Fibroblast of the aortic adventitia (primary cell): ENCODE measurements at regions not wholly inside any gene's neighbourhood (a gene's known extent, or its start where the extent isn't known, plus 50 kb on each side); places are given as distances from the start of the nearest gene placed in this dataset.

Experiments used
- DNase-seq: peaks from one replicate; pipeline ENCODE4 v3.0.0-alpha.2; 2010; ENCODE audit warnings: low read depth
- H3K4me3 ChIP-seq: 2 replicates; pipeline ENCODE4 v1.5.1; 2011; ENCODE audit warnings: low read depth, mild to moderate bottlenecking, control low read depth, low read length, moderate library complexity
- TF ChIP-seq, protein P1 (sequence below): IDR thresholded peaks from 2 replicates; pipeline ENCODE4 v1.5.1; 2011; ENCODE audit warnings: mild to moderate bottlenecking, low read length, control low read depth, inconsistent platforms; ENCODE audit not compliant: insufficient read depth

DNA sequence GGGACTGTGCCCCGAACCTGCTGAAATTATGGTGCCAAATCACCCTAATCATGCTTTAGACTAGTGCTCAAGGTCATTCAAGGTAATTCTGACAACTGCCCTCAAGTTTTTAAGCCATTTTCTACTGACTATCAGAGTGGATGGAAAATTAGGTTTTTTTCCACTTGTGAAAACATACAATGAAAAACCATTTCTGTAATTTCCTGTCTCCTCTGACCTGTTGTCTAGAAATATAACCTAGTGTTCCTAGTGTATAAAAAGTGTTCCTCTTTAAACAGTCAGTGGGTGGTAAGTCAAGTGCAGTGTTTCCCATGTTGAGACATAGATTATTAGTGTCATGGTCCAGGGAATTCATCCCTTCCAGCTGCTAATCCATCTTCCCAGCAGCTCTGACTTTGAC lies 232.8 kb upstream of the UMPS start:
- H3K4me3 ChIP-seq: no peak overlapping the region
- TF ChIP-seq, protein P1, sequence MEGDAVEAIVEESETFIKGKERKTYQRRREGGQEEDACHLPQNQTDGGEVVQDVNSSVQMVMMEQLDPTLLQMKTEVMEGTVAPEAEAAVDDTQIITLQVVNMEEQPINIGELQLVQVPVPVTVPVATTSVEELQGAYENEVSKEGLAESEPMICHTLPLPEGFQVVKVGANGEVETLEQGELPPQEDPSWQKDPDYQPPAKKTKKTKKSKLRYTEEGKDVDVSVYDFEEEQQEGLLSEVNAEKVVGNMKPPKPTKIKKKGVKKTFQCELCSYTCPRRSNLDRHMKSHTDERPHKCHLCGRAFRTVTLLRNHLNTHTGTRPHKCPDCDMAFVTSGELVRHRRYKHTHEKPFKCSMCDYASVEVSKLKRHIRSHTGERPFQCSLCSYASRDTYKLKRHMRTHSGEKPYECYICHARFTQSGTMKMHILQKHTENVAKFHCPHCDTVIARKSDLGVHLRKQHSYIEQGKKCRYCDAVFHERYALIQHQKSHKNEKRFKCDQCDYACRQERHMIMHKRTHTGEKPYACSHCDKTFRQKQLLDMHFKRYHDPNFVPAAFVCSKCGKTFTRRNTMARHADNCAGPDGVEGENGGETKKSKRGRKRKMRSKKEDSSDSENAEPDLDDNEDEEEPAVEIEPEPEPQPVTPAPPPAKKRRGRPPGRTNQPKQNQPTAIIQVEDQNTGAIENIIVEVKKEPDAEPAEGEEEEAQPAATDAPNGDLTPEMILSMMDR: no peak
- no peak for DNase-seq

DNA sequence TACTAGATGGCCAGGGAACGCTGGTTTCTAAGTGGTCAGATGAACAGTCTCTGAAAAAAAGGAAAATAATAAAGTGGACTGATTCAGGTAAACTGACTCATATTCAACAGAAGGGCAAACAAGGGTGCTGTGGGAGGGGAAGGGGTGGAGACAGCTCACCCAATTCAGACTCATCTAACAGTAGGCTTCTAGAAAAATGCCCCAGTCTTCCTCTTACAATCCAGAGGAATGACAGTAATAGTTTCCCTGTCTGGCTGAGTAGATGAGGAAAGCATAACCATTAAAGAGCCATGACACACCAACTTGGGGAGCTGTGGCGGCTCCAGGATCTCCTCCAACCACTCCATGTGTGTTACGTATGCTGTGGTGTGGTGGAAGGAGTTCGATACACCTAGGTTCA lies 231.4 kb upstream of the UMPS start:
- DNase-seq: no peak
- H3K4me3 ChIP-seq: no peak overlapping the region
- TF ChIP-seq, protein P1: no peak

DNA sequence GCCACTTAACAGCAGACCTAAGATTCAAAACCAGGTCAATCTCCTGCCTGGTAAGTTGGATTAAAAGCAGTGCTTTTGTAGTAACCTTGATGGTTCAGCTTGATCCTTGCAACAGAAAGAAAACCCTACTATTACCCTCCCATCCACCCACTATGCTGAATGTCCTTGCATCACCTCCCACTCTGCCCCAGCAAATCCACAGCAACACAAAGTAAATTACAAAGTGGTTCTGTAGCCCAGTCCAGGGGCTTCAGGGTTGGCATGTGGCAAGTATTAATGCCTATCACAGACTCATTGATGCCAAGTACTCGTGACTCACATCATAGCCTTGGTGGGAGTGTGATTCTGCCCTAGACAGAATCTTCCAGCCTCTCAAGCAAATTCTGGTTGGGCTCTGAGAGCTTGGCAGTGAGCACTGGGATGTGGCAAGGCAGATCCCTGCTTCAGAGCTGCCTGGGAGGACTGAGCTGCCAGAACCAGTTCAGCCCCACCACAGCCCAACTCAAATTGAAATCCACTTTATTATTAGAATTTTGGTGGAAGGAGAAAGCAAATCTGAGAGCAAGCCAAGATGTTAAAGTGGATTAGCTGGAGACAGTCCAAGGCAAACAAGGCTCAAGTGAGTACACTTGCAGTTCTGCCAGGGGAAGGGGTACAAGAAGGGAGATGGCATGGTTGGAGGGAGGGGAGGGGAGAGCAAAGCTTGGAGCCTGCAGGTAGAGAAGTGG lies 225.8 kb upstream of the UMPS start:
- H3K4me3 ChIP-seq: no peak overlapping the region

DNA sequence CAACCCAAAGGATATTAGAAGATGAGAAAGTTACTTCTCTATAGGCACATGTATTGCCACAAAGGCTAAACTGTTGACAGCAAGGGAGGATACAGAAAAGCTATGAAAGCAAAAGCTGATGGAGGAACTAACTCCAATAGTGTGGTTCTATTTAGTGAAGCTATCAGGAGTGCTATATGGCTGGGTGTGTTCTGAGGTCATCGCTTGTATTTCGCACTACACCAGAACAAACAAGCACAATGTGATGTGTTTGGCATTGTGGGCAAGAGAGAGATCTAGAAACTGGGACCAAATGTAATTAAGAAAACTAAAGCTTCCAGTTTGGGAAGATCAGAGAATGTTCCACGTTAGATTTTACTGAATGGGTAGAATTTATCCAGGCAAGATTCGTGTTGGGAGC lies 220.4 kb upstream of the UMPS start:
- no peak overlapping the region for H3K4me3 ChIP-seq
- DNase-seq: no peak
- TF ChIP-seq, protein P1: no peak

More for the DNA sequence above, 225.8 kb upstream of the UMPS start:
- peak; percentile 39 for DNase-seq
- TF ChIP-seq, protein P1: no peak

DNA sequence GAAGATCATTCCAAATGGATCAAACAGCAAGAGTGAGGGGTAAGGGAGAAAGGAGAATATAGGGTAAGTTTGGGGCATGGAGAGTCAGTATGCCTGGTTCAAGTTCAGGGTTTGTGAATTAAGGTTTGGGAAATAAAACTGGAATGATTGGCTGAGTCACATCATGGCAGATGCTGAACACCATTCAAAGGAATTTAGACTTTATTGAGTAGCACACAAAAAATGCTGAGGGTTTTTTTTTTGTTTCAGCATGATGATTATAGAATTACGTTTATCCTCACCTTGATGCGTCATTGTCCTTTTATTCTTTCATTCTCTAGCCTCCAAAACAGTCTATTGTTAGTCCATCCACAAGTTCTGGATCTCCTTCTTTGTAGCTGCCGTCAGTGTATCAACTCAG lies 220.0 kb upstream of the UMPS start:
- DNase-seq: peak; percentile 7
- TF ChIP-seq, protein P1: no peak

DNA sequence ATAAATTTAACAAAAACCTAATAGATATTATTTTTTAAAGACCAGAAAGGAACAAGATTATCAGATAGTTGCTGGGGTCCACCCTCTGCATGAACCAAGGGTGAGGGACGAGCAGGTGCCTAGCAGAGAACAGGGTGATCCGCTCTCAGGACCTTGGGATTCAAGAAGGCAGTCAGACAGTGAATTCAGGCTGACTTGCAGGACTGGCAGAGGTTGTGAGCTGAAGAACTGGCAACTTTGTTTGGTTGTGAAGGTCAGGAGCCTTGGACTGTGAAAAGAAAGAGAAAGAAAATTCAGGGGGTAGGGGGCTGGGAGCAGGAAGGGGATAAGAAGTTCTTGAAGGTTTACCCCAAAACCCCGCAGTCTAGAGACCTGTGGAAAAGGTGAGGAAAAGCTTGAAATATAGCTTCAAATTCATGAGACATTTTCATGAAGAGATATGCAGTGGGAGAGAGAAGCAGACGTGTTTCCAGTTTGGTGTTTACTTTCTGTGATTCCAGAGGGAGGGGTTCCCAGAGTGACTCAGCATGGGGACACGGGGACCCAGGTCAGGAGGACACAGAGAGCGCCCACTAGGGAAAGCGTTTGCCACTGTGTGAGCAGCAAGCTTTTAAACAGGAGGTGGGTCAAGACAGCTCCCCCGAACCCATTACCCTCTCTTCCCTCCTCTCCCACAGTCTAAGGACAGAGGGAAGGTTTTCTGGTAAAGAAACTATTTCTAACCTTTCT lies 217.2 kb upstream of the UMPS start:
- H3K4me3 ChIP-seq: no peak overlapping the region
- no peak for DNase-seq
- TF ChIP-seq, protein P1: no peak

More for the DNA sequence above, 220.0 kb upstream of the UMPS start:
- H3K4me3 ChIP-seq: no peak overlapping the region

DNA sequence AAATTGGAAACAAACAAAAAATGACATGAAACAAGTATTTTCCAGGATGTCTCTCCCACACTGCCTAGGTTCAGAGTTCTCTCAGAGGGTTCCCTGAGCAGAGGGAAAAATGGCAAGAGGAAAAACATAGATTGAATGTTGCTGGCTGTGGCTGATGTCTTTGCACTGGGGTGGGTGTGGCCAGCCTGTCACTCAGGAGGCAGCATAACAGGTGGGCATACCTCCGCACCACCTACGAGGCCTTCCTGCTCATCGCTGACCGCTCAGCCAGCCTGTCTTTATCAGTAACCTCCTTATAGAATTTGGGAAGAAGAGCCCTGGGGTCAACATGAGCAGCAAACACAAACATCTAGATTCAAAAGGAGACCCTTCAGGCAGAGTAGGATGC lies 216.6 kb upstream of the UMPS start:
- TF ChIP-seq, protein P1: no peak
- no peak for DNase-seq
- no peak overlapping the region for H3K4me3 ChIP-seq
